GM21390 (cell line): ENCODE measurements at regions not wholly inside any gene's neighbourhood (a gene's known extent, or its start where the extent isn't known, plus 50 kb on each side); places are given as distances from the start of the nearest gene placed in this dataset.
"Not testable (repeated sequence)": the region's sequence is repeated elsewhere in the genome, so short reads cannot be mapped to it uniquely, and the experiment has no call there.

Experiments used
- ATAC-seq: cut with Tn5 transposase; IDR thresholded peaks from one replicate; pipeline ENCODE4 v1.9.1; 2021; ENCODE audit not compliant: unreplicated experiment

DNA sequence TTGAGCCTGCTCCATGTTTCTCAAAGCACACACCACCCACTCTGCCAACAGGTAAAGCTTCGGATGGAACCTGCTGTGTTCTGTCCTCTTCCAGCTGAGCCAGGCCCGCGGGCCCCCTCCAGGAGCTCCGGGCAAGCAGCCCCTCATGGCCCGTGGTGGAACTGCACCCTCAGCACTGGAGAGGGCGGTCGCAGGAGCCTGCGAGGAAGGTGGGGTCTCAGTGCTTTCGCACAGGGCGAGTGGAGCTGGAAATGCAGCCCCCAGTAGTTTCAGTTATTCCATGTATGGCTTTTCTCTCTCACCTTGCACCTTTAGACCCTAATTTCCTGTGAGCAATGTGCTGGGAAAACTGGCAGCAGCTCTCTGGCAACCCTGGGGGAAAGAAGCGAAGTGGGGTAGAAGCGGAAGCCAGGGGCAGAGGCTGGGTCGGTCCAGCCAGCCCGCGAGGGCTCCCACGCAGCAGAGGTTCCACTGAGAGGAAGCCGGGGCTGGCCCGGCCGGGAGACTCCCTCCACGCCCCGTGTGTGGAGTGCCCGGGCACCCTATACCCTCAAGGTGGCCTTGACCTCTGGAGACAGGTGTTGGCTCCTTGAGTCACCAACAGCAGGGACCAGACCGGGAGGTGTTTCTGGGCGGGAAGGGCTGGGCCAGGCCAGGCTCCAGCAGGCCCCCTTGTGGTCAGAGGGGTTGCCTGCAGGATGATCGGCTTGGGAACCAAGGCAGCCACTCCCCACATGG lies 119.9 kb upstream of the TMEM45B start:
- peak; percentile 83 for ATAC-seq

DNA sequence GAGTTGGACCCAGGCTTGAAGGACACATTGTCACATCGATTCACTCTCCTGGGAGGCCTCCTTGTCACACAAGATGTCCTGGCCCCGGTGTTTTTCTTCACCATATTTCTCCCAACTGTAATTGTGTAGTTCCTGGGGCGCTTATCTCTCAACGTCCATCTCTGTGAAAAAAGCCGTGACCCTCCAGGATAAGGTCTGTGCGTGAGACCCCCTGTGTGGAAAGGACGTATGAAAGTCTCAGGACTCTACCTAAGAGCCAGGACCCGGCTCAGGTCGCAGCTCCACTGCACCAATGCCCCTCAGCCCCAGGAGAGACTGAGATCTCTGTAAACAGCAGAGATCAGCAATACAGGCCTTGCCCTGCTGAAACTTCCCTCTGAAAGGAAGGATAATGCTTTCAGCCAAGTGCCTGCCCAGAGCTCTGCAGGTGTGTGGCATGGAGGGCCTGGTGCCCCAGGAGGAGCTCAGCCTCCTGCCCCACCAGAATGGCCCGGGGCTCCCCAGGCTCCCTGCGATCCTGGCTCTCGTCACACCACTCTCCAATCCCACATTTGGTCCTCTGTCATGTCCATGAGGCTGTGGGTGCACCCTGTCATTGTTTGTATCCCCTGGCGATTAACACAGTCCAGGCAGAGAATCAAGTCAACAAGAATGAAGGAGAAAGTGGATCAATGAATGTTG lies 119.2 kb upstream of the TMEM45B start:
- no peak for ATAC-seq

DNA sequence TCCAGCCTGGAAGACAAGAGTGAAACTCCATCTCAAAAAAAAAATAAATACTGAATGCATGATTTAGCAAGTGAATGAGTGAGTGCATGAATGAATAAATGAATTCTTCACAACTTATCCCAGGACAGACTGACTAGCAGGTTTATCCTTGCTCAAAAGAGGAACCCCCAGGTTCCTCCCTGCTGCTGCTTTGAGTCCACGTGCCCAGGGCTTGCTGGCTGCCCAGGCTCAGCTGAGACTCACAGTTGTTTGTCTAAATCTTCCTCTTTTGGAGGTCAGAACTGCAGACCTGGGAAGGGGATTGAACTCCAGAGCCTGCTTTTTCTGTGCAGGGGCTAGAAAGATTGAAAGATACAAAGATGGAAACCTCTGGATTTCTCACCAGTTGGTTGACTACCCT lies 117.4 kb upstream of the TMEM45B start:
- no peak for ATAC-seq

DNA sequence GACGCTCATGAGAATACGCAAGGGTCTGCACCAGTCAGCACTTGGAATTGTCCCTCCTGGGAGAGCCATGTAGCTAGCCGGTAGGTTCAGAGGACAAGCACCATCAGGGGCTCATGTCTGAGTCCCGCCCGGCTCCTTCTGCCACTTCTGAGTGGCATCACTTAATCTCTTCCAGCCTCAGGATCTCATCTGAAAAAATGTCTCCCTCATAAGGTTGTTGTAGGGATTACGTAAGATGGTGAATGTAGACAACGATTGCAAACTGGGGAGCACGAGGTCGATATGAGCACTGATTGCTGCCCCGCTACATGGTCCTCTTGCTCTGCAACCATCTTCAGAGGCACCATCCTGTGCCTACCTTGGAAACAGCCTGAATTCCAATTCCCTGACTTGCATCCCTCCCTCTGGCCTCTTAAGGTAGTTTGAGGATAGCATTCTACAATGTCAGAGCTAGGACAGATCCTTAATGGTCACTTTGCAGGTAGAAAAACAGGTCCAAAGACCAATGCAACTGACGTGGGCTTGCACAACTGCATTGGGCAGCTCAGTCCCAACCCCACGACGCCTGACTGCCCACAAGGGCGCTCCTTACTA lies 115.8 kb upstream of the TMEM45B start:
- ATAC-seq: no peak

DNA sequence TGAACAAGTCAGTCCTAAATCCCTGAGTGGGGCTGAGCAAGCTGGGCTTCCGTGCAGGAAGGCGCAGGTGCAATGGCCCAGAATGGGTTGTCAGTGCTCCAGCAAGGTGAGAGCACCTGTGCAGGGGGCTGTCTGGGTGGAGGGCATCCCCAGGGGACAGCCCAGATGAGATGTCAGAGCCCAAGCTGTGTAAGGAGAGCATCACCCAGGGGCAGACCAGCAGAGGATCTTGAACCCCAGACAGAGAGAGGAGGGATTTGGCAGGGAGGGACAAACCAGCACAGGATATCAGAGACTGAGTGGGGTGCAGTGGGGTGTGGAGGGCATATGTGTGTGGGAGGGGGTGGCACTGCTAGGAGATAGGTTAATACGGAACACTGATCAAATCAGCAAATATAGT lies 114.9 kb upstream of the TMEM45B start:
- ATAC-seq: no peak

DNA sequence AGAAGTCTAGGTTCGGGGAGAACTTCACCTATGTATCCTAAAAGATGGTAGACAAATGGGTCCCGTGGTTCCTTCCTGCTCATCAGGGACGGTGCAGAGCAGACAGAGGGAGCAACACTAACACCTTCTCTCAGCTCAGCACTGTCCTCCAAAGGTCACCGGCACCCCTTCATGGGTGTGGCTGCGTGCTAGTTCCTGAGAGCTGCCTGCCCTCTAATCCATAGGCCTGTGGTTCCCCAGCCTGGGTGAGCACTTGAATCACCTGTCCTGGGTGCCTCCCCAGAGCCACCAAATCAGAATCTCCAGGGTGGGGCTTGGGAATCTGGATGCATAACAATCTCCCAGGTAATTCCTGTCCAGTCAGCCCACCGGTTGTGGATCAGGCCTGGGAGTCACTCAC lies 113.9 kb upstream of the TMEM45B start:
- ATAC-seq: no peak

DNA sequence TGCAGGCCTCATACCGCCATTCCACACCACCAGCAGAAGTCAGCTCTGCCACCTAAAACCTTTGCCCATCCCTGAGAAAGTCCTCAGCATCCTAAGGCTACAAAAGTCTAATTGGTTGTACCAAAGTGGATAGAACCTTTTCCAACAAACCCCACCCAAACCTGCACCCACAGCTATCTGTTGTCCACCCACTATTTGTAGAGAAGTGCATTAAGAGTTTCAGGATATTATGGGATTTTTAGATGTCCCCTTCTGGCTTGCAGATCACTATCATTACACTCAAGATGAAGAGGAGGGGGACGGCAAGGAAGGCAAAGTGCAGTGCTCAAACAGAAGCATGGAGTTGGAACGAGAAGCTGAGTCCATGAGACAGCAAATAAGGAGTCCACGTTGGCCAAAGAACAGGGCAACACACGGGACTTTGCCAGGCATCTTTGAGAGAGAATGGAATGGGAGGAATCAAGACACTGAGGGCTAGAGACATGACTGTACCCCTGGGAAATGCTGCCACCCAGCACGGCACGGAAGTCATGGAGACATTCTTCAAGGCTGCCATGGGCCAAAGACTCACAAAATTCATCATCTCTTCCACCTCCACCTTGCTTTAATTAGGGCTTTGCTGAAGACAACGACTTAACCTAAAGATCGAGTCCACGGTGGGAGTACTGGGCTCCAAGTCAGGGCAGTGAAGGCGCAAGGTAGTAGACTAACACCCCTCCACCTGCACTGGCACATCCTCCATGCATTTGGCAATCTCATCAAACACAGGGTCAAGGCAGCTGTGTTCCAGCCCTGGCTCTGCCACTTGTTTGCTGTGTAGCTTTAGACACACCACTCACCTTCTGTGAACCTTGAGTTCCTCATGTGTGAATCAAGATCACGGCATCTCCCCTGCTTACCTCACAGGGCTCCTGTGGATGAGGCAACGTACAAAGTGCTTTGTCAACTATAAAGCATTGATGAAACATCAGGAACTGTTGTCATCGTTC lies 112.9 kb upstream of the TMEM45B start:
- ATAC-seq: no peak

DNA sequence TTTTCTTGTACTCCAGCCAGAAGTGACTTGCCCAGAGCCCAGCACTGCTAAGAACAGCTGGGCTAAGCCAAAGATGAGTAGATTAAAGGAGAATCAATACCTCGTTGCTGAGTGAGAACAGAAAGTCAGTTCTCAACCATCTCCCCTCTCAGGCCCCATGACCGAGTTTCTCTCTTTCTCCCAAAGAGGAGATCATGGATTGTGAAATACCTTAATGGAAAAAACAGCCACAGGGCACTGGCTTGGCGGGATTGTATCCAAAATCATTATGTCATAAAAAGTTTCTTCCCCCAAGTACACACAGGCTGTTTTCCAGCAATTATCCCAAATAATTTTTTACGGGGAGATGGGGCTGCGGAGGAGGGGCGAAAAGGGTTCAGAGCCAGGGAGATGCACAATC lies 111.8 kb upstream of the TMEM45B start:
- ATAC-seq: no peak

DNA sequence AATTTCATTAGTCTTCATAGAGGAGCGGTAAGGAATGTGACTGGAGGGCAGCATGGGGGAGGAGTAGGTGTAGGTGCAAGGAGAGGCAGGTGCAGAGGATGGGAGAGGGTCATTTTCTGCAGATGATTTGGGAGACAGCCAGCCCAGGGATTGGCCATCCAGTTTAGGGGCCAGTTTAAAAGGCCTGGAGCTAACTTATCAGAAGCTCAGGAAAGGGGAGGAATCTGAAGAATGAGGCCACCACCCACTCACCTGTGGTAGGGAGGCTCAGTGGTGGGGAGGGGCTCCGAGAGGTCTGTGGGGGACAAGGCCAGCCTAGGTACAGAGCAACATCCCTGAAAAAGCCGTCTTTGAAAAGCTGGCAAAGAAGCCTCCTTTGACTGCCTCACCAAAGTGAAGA lies 110.8 kb upstream of the TMEM45B start:
- ATAC-seq: no peak

DNA sequence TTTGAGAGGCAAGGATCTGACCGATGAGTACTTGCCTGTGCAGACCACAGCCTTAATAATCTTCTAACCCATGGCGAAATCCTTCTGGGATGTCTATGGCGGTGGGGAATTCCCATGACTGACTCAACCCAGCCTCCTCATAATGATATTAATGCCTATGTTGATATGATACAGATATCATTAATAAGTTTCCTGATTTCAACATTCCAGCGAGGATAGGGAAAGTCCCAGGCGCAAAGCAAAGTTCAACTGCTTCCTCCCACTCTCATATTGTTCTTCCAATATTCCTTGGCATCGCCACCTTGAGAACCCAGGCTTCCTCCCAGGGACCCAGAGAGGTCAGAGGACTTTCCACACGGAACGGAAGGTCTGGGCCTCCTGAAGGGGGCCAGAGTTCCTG lies 110.3 kb upstream of the TMEM45B start:
- no peak for ATAC-seq

DNA sequence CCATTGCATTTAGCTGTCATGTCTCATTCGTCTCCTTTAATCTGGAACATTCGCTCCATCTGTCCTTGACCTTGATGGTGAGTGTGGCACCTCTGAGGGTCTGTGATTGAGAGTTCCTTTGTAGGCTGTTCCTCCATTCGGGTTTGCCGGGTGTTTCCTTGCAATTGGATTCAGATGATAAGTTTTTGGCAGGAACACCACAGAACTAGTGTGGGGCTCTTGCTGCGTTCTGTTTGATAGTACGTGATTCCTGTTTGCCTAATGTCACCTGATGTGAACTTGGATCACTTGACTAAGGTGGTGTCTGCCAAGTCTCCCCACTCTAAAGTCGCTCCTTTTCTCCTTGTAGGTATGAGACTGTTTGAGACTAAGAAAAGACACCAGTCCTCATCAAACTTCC lies 109.7 kb upstream of the TMEM45B start:
- no peak for ATAC-seq

DNA sequence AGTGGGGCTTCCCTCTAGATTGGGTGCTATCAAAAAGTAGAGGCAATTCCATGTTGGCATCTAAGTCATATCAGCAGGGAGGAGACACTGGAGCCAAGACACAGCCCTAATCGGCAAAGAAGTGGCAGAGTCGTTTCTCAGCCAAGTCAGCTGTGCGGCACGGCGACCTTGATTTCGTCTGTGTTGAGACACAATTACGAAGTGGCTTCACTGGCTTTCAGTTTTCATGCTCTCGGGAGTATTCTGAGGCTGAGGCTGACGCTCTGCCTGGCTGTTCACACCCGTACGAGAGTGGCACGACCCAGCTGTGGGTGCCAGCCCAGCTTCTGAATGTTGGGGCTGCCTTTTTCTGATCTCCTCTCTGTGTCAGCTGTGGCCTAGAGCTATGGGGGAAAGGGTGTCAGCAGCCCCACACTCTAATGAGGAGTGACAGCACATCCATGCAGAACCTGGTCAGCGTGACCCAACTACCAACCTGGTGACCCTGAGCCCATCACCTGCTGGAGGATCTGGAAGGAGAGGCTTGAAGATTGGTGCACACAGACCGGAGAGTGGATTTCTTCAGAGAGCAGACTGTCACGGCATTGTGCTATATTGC lies 105.7 kb upstream of the TMEM45B start:
- no peak for ATAC-seq

DNA sequence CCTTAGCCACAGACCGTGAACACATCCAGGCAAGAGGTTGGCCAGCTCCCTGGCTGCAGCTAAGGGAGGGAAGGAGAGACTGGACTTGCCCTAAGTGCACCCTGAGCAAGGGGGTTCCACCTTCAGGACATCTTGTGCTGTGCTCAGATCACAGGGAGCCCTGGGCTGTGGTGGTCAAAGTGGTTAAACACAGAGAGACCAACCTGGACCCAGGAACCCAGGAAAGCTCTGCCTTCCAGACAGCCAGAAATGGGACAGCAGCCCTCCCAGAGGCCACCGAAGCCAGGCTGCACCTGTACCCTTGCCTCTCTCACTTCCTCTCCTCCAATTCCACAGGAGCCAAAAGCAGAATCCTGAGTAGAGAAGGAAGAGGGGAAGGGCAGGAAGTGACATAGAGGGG lies 105.2 kb upstream of the TMEM45B start:
- no peak for ATAC-seq

DNA sequence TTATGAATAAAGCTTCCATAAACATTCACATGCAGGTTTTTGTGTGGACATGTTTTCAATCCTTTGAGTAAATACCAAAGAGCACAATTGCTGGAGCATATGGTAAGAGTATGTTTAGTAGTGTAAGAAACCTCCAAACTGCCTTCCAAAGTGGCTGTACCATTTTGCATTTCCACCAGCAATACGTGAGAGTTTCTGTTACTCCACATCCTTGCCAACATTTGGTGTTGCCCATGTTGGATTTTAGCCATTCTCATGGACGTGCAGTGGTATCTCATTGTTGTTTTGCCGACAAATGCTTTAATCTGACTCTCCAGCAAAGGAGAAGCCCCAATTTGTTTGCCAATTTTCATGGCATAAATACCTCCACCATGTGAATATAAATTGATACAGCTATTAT lies 103.9 kb upstream of the TMEM45B start:
- no peak for ATAC-seq

DNA sequence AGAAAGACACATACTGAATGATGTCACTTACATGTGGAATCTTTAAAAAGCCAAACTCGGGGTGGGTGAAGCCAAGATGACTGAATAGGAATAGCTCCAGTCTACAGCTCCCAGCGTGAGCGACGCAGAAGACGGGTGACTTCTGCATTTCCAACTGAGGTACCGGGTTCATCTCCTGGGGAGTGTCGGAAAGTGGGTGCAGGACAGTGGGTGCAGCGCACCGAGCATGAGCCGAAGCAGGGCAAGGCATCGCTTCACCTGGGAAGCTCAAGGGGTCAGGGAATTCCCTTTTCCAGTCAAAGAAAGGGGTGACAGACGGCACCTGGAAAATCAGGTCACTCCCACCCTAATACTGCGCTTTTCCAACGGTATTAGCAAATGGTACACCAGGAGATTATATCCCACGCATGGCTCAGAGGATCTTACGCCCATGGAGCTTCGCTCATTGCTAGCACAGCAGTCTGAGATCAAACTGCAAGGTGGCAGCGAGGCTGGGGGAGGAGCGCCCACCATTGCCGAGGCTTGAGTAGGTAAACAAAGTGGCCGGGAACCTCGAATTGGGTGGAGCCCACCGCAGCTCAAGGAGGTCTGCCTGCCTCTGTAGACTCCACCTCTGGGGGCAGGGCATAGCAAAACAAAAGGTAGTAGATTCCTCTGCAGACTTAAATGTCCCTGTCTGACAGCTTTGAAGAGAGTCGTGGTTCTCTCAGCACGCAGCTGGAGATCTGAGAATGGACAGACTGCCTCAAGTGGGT lies 103.0 kb upstream of the TMEM45B start:
- not testable (repeated sequence) for ATAC-seq

DNA sequence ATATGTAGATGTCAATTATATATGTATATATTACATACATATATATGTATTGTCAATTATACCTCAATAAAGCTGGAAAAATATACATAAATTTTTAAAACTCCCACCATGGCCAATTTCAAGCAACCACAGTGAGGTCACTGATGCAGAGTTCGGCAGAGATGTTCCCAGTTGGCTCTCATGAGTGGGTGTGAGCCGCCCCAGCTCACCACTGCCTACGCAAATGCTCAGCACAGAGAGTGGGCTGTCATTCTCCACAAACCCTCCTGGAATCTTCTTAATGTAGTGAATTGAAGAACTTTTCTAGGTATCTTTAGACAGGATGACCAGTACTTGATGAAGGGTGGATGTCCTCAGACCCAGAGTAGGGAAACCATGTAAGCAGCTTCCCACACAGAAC lies 96.6 kb upstream of the TMEM45B start:
- no peak for ATAC-seq

DNA sequence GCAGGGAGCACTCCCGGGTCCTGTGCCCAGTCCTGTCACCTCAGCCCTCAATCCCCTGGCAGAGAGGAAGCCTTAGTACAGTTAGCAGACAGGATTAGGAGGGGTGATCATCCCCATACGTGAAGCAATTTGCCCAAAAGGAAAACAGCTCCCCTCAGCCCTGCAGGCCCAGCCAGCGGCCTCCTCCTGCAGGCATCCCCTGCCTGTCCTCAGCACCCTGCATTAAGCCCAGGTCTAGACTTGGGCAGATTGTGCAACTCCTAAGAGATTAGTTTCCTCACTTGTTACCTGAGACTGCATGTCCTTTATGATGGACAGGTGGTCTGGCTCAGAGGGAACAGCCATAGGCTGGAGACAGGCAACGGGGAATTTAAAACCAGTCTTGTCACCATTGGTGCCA lies 95.5 kb upstream of the TMEM45B start:
- ATAC-seq: no peak

DNA sequence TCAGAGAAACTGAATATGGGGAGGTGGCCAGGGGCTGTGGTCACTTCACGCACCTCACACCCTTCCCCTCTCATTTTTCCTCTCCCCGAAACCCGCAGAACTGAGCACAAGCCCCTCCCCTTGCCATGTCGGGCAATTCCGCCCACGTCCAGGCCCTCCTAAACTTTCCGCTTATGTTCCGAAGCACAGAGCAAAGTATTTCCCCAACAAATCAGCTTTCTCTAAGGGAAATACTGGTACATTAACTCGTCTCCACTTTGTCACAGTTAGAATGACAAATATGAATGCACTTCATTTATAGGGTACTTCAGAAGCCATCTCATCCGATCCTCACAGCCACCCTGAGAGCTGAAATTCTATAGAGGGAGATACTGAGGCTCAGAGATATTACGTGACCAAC lies 94.7 kb upstream of the TMEM45B start:
- no peak for ATAC-seq

DNA sequence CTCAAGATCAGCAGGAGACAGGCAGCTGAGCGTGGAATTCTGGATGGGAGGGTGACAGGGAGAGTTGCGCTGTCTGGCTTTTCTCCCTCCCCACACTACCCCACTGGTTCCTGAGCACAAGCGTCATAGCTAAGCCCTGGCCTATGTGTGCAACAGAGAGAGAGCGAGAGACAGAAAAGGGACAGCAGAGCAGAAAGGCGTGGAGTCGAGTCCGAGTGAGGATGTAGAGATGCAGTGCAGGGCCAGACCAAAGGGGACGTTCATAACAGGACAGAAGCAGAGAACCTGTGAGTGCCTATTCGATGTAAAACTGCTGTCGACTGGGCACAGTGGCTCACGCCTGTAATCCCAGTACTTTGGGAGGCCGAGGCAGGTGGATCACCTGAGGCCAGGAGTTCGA lies 94.0 kb upstream of the TMEM45B start:
- no peak for ATAC-seq

DNA sequence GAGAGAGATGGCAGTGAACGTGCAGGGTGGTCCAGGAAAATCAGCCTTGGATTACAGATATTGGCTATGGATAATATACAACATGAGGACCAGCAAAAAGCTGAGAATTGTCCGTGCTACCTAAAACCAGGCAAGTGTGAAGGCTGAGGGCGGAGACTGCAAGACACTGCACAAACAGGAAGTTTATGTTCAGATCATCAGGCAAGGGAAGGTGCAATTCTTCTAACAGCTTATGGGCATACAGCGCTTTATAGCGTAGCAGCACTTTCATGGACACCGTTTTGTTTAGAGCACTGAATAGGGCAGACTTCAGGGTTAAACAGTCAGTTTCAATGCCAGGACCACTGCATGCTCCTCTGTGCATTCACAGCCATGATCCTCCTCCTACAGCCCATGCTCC lies 93.1 kb upstream of the TMEM45B start:
- no peak for ATAC-seq
